ENCODE measurements at regions not wholly inside any gene's neighbourhood (a gene's known extent, or its start where the extent isn't known, plus 50 kb on each side); places are given as distances from the start of the nearest gene placed in this dataset.

GRCh38 chr10:31120392-31120791 is 88.7 kb upstream of the ZNF438 start:
- Histone ChIP-seq H3K9me2 (replicated peaks; ENCODE audit: insufficient read depth, low read length) (no peaks in the 10 kb centered on the region), H3K4me2 (ENCODE audit: low read depth, low read length, poor library complexity, severe bottlenecking) (no peak overlapping the region), H3K4me3 (ENCODE audit: insufficient read depth, low read length, poor library complexity, severe bottlenecking) (no peak overlapping the region), H3K79me2 (ENCODE audit: insufficient read depth, low read length) (no peaks in the 10 kb centered on the region), H4K20me1 (ENCODE audit: low read depth, low read length) (no peaks in the 10 kb centered on the region), H3K36me3 (ENCODE audit: low read length) (no peaks in the 10 kb centered on the region), H3K9ac (ENCODE audit: low read length) (no peak overlapping the region), H3F3A (ENCODE audit: insufficient read depth) (no peaks in the 10 kb centered on the region), H3K27me3 (ENCODE audit: low read length) (no peaks in the 10 kb centered on the region), H2AFZ (ENCODE audit: low read depth, low read length, severe bottlenecking) (no peak overlapping the region), H3K9me3 (ENCODE audit: insufficient read depth, low read length) (no peaks in the 10 kb centered on the region), H3K27ac (ENCODE audit: low read depth, low read length) (no peak overlapping the region)
- TF ChIP-seq CTCF (IDR thresholded peaks at IDR 0.05; ENCODE audit: insufficient read depth, low read length, poor library complexity, severe bottlenecking) (no peak), EZH2phosphoT487 (conservative IDR thresholded peaks at IDR 0.05; ENCODE audit: low read length) (no peak)

GRCh38 chr10:31120961-31121685 is 89.5 kb upstream of the ZNF438 start:
- H3K4me3 ChIP-seq (ENCODE audit: insufficient read depth, low read length, poor library complexity, severe bottlenecking): no peak overlapping the region
- H3K36me3 ChIP-seq (ENCODE audit: low read length): no peaks in the 10 kb centered on the region
- no peaks in the 10 kb centered on the region for H4K20me1 ChIP-seq (ENCODE audit: low read depth, low read length)
- H3F3A ChIP-seq (ENCODE audit: insufficient read depth): no peaks in the 10 kb centered on the region
- H3K9ac ChIP-seq (ENCODE audit: low read length): no peak overlapping the region
- H3K27me3 ChIP-seq (ENCODE audit: low read length): no peaks in the 10 kb centered on the region
- H3K79me2 ChIP-seq (ENCODE audit: insufficient read depth, low read length): no peaks in the 10 kb centered on the region
- H3K9me2 ChIP-seq (replicated peaks; ENCODE audit: insufficient read depth, low read length): no peaks in the 10 kb centered on the region
- H2AFZ ChIP-seq (ENCODE audit: low read depth, low read length, severe bottlenecking): no peak overlapping the region
- TF ChIP-seq EZH2phosphoT487 (conservative IDR thresholded peaks at IDR 0.05; ENCODE audit: low read length): no peak
- TF ChIP-seq CTCF (IDR thresholded peaks at IDR 0.05; ENCODE audit: insufficient read depth, low read length, poor library complexity, severe bottlenecking): no peak
- H3K9me3 ChIP-seq (ENCODE audit: insufficient read depth, low read length): no peaks in the 10 kb centered on the region
- no peak overlapping the region for H3K27ac ChIP-seq (ENCODE audit: low read depth, low read length)
- H3K4me2 ChIP-seq (ENCODE audit: low read depth, low read length, poor library complexity, severe bottlenecking): no peak overlapping the region

- Histone ChIP-seq H3K36me3 (ENCODE audit: low read length) (no peaks in the 10 kb centered on the region), H3K4me2 (ENCODE audit: low read depth, low read length, poor library complexity, severe bottlenecking) (no peak overlapping the region), H3K79me2 (ENCODE audit: insufficient read depth, low read length) (no peaks in the 10 kb centered on the region), H3K27me3 (ENCODE audit: low read length) (no peaks in the 10 kb centered on the region), H3K9me3 (ENCODE audit: insufficient read depth, low read length) (no peaks in the 10 kb centered on the region), H3K4me3 (ENCODE audit: insufficient read depth, low read length, poor library complexity, severe bottlenecking) (no peak overlapping the region), H3F3A (ENCODE audit: insufficient read depth) (no peaks in the 10 kb centered on the region), H3K27ac (ENCODE audit: low read depth, low read length) (no peak overlapping the region), H4K20me1 (ENCODE audit: low read depth, low read length) (no peaks in the 10 kb centered on the region), H3K9me2 (replicated peaks; ENCODE audit: insufficient read depth, low read length) (no peaks in the 10 kb centered on the region), H2AFZ (ENCODE audit: low read depth, low read length, severe bottlenecking) (no peak overlapping the region), H3K9ac (ENCODE audit: low read length) (no peak overlapping the region)
- no peak for TF ChIP-seq EZH2phosphoT487 (conservative IDR thresholded peaks at IDR 0.05; ENCODE audit: low read length)
- TF ChIP-seq CTCF (IDR thresholded peaks at IDR 0.05; ENCODE audit: insufficient read depth, low read length, poor library complexity, severe bottlenecking): no peak
Observed at GRCh38 chr10:31121757-31122577, 90.3 kb upstream of the ZNF438 start.

Measured in SU-DHL-6 (cell line).